ENCODE measurements at regions not wholly inside any gene's neighbourhood (a gene's known extent, or its start where the extent isn't known, plus 50 kb on each side); places are given as distances from the start of the nearest gene placed in this dataset.

- TF ChIP-seq CTCF (conservative IDR thresholded peaks at IDR 0.05; ENCODE audit: low read depth in 2 of 2) (no peak), REST (IDR thresholded peaks at IDR 0.05; ENCODE audit: unreplicated experiment) (no peak), EZH2 (IDR thresholded peaks at IDR 0.05; ENCODE audit: low read depth, unreplicated experiment) (no peak), POLR2AphosphoS5 (IDR thresholded peaks at IDR 0.05; ENCODE audit: low read depth) (no peak), JUNB (IDR thresholded peaks at IDR 0.05; ENCODE audit: unreplicated experiment) (no peak), NANOG (IDR thresholded peaks at IDR 0.05; ENCODE audit: borderline replicate concordance) (no peak), EZH2phosphoT487 (IDR thresholded peaks at IDR 0.05; ENCODE audit: unreplicated experiment) (no peak), ZNF462 (CRISPR knock-in tag; IDR thresholded peaks at IDR 0.05) (no peak), STAT1 (IDR thresholded peaks at IDR 0.05; ENCODE audit: unreplicated experiment) (no peak)
Observed at GRCh38 chr11:13826505-13827278, 135.8 kb upstream of the SPON1 start.
